ENCODE measurements at regions not wholly inside any gene's neighbourhood (a gene's known extent, or its start where the extent isn't known, plus 50 kb on each side); places are given as distances from the start of the nearest gene placed in this dataset.

GRCh38 chr2:225911019-225911418 is 511.5 kb downstream of the NYAP2 start:
- Histone ChIP-seq H3K27ac (no peak overlapping the region), H3K4me3 (no peak overlapping the region)
- TF ChIP-seq, protein P1, sequence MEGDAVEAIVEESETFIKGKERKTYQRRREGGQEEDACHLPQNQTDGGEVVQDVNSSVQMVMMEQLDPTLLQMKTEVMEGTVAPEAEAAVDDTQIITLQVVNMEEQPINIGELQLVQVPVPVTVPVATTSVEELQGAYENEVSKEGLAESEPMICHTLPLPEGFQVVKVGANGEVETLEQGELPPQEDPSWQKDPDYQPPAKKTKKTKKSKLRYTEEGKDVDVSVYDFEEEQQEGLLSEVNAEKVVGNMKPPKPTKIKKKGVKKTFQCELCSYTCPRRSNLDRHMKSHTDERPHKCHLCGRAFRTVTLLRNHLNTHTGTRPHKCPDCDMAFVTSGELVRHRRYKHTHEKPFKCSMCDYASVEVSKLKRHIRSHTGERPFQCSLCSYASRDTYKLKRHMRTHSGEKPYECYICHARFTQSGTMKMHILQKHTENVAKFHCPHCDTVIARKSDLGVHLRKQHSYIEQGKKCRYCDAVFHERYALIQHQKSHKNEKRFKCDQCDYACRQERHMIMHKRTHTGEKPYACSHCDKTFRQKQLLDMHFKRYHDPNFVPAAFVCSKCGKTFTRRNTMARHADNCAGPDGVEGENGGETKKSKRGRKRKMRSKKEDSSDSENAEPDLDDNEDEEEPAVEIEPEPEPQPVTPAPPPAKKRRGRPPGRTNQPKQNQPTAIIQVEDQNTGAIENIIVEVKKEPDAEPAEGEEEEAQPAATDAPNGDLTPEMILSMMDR (IDR thresholded peaks at IDR 0.05): no peak
- DNase-seq (ENCODE audit: low spot score): no peak

DNA sequence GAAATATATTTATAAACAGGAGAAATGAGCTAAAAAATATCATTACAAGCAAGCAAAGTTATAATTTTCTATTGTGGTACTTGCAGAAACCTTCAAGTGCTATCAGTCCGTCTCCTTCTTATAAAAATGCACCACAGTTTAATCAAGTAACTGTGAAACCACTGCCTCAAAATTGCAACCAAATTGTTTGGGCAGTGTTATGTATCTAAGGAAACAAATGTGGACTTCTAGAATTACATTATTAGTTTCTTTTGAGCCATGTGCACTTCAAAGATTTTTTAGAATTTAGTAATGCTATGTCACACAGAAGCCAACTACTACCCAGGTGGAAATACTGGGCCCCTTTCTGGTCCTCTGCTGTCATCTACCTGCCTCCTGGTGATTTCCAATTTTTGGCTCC is 495.6 kb downstream of the NYAP2 start:
- H3K27ac ChIP-seq: no peak overlapping the region
- DNase-seq (ENCODE audit: low spot score): no peak
- H3K4me3 ChIP-seq: no peak overlapping the region
- TF ChIP-seq, protein P1 (IDR thresholded peaks at IDR 0.05): no peak

DNA sequence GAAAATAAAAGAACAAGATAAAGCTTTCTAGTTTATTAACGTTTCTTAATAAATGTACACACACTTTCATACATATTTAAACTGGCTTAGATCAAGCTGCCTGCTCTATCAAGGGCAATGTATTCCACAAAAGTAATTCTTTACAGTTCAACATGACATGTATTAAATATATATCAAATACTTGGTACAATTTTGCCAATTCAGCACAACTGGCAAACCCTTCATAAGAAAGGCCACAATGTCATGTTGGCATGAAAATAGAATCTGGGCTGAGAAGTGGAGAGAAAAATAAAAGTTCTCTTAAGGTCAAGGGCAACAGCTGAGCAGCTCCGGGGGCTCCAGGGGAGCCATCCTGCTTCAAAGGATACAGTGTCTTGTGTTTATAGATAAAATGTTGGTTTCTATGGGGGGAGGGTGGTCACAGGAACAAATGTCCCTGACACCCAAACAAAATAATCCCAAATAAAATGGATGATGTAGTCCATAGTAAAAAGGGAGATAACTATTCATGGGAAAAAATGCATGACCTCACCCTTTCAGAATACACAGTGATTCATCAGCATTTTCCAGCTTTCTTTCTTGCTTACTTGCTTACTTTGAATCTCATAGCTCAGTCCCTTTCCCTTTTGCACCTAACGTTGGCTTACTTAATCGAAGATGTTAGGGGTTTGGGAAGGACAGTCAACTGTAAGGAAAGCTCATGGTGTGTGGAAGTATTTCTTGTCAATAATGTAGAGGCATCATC is 494.9 kb downstream of the NYAP2 start:
- Histone ChIP-seq H3K27ac (no peak overlapping the region), H3K4me3 (no peak overlapping the region)
- no peak for DNase-seq (ENCODE audit: low spot score)
- TF ChIP-seq, protein P1 (IDR thresholded peaks at IDR 0.05): no peak

DNA sequence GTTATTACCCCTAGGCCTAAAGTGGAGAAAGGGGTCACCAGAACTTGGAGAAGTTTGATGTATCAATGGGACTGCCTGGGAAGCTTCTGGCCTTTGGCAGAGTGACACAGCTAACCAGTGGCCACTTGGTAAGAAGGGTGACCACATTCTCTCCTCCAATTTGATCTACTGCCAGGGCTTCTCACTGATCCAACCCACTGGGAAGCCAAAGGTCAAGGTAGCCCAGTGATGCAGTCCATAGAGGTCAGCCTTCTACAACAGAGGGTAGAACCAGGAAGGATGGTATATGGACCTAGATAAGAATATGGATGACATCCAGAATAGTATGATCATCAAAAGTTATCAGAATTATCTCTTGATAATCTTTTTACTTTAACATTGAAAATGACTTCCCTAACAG is 493.6 kb downstream of the NYAP2 start:
- Histone ChIP-seq H3K27ac (no peak overlapping the region), H3K4me3 (no peak overlapping the region)
- DNase-seq (ENCODE audit: low spot score): no peak
- TF ChIP-seq, protein P1 (IDR thresholded peaks at IDR 0.05): no peak

DNA sequence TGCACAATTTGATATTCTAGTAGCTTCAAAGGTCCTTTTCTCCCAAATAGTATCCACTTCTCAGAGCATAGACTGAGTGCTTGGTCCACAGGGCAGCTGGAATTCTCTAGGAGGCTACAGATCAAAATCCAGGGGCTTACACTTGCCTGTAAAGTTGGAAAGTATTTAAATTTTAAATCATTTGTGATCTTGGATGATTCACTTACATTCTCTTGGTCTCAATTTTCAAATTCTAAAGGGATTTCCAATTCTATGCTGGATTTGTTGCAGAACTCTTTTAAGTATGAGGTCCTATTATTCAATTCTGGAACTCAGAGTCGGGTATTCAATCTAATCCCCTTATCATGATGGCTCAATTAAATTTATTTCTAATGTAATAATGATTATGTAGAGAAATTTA is 492.3 kb downstream of the NYAP2 start:
- DNase-seq (ENCODE audit: low spot score): no peak
- H3K27ac ChIP-seq: no peak overlapping the region
- H3K4me3 ChIP-seq: no peak overlapping the region
- TF ChIP-seq, protein P1 (IDR thresholded peaks at IDR 0.05): no peak

DNA sequence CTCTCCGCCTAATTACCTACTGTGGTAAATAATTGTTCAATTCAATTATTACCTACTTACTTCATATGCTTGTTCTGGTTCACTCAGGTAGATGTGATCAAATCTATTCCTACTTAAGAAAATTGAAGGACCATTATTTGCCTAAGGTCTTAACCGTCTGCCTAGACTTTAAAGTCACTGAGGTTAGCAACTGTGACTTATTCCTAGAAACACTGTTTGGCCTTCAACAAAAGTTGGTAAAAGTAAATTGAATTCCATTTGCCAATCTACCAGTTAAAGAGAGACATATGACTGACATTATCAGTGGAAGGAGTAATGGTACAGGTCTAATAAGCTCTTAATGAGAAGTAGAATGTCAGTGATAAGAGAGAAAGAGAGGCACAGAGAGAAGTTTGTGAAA is 491.5 kb downstream of the NYAP2 start:
- no peak for DNase-seq (ENCODE audit: low spot score)
- H3K27ac ChIP-seq: no peak overlapping the region
- H3K4me3 ChIP-seq: no peak overlapping the region
- TF ChIP-seq, protein P1 (IDR thresholded peaks at IDR 0.05): no peak

GRCh38 chr2:225889452-225889851 is 489.9 kb downstream of the NYAP2 start:
- Histone ChIP-seq H3K27ac (no peak overlapping the region), H3K4me3 (no peak overlapping the region)
- TF ChIP-seq, protein P1 (IDR thresholded peaks at IDR 0.05): peak; percentile 68
- no peak for DNase-seq (ENCODE audit: low spot score)

All from coronary artery (tissue), 2 donors.